VCaP (cell line): ENCODE measurements at regions not wholly inside any gene's neighbourhood (a gene's known extent, or its start where the extent isn't known, plus 50 kb on each side); places are given as distances from the start of the nearest gene placed in this dataset.

Experiments
- H3K27ac ChIP-seq: fragments of 450-650 bp; 2 replicates; pipeline ENCODE4 v1.5.1; 2017
- TF ChIP-seq, protein P1 (sequence below): fragments of 450-650 bp; conservative IDR thresholded peaks from 2 replicates; pipeline ENCODE4 v1.5.1; 2017; ENCODE audit warnings: mild to moderate bottlenecking, moderate library complexity

GRCh38 chr11:16603890-16604793, 134.3 kb upstream of the C11orf58 start:
- TF ChIP-seq, protein P1, sequence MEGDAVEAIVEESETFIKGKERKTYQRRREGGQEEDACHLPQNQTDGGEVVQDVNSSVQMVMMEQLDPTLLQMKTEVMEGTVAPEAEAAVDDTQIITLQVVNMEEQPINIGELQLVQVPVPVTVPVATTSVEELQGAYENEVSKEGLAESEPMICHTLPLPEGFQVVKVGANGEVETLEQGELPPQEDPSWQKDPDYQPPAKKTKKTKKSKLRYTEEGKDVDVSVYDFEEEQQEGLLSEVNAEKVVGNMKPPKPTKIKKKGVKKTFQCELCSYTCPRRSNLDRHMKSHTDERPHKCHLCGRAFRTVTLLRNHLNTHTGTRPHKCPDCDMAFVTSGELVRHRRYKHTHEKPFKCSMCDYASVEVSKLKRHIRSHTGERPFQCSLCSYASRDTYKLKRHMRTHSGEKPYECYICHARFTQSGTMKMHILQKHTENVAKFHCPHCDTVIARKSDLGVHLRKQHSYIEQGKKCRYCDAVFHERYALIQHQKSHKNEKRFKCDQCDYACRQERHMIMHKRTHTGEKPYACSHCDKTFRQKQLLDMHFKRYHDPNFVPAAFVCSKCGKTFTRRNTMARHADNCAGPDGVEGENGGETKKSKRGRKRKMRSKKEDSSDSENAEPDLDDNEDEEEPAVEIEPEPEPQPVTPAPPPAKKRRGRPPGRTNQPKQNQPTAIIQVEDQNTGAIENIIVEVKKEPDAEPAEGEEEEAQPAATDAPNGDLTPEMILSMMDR = no peak

DNA sequence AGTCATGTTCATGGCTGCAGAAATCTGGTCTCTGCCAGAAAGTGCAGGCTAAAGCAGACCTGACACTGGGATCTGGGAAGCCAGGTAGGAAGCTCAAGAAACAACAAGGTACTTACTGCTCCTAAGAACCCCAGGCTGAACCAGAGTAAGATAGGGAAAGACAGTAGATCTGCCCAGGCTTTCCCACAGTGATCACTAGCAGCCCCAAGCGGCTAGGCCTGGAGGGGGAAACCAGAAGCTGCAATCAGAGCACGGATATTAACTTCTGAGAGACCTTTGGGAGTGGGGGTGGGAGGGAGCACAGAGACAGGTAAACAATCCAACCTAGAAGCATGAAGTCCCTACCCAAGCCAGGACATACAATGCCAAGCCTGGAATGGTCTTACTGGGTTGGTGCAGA, 135.2 kb upstream of the C11orf58 start:
- TF ChIP-seq, protein P1 = no peak
- no peak overlapping the region for H3K27ac ChIP-seq

More at GRCh38 chr11:16603890-16604793, 134.3 kb upstream of the C11orf58 start:
- H3K27ac ChIP-seq = peak overlapping the region; percentile 31; the same call in 1 of the 2 replicates

- TF ChIP-seq, protein P1 = no peak
Measured at GRCh38 chr11:16598906-16599305, 139.5 kb upstream of the C11orf58 start.

GRCh38 chr11:16598032-16598431, 140.4 kb upstream of the C11orf58 start:
- TF ChIP-seq, protein P1 = no peak
- H3K27ac ChIP-seq = no peak overlapping the region

More at GRCh38 chr11:16598906-16599305, 139.5 kb upstream of the C11orf58 start:
- H3K27ac ChIP-seq = no peak overlapping the region

GRCh38 chr11:16596231-16596630, 142.2 kb upstream of the C11orf58 start:
- H3K27ac ChIP-seq = no peak overlapping the region
- TF ChIP-seq, protein P1 = no peak

- no peak overlapping the region for H3K27ac ChIP-seq
- TF ChIP-seq, protein P1 = no peak
Measured at GRCh38 chr11:16591157-16591556, 147.3 kb upstream of the C11orf58 start.

- TF ChIP-seq, protein P1 = no peak
- H3K27ac ChIP-seq = no peak overlapping the region
Measured at GRCh38 chr11:16587670-16588069, 150.8 kb upstream of the C11orf58 start.
